GM23338 (cell line): ENCODE measurements at regions not wholly inside any gene's neighbourhood (a gene's known extent, or its start where the extent isn't known, plus 50 kb on each side); places are given as distances from the start of the nearest gene placed in this dataset.

Experiments
- ATAC-seq: fragments of 200-7000 bp; cut with Tn5 transposase; 3 replicates; pipeline ENCODE4 v1.9.1; 2020
- DNase-seq: peaks from one replicate; pipeline ENCODE4 v3.0.0-alpha.2; 2015; ENCODE audit warnings: low spot score
- H2AFZ ChIP-seq: fragments of 200-600 bp; sonication (generic); 2 replicates; pipeline ENCODE4 v1.8.0; 2016; ENCODE audit warnings: antibody characterized with exemption, mild to moderate bottlenecking, moderate library complexity
- H3F3A ChIP-seq: fragments of 200-600 bp; sonication (generic); replicated peaks from 2 replicates; pipeline ENCODE4 v1.8.0; 2017; ENCODE audit warnings: antibody characterized with exemption, mixed run types, low read depth
- H3K27ac ChIP-seq: fragments of 200-600 bp; sonication (generic); 2 replicates; pipeline ENCODE4 v1.6.1; 2016; ENCODE audit warnings: low read depth
- H3K27me3 ChIP-seq: fragments of 200-600 bp; sonication (generic); 2 replicates; pipeline ENCODE4 v1.8.0; 2016; ENCODE audit warnings: mild to moderate bottlenecking, mixed run types, moderate library complexity; ENCODE audit not compliant: insufficient read depth
- H3K36me3 ChIP-seq: fragments of 200-600 bp; sonication (generic); 2 replicates; pipeline ENCODE4 v1.8.0; 2016; ENCODE audit warnings: mild to moderate bottlenecking; ENCODE audit not compliant: insufficient read depth
- H3K4me1 ChIP-seq: fragments of 200-600 bp; sonication (generic); 2 replicates; pipeline ENCODE4 v1.8.0; 2016; ENCODE audit warnings: mild to moderate bottlenecking, moderate library complexity; ENCODE audit not compliant: insufficient read depth
- H3K4me2 ChIP-seq: fragments of 200-600 bp; sonication (generic); 2 replicates; pipeline ENCODE4 v1.7.1; 2017; ENCODE audit warnings: mixed run types
- H3K4me3 ChIP-seq: fragments of 200-600 bp; sonication (generic); 2 replicates; pipeline ENCODE4 v1.6.1; 2016; ENCODE audit warnings: mixed run types
- H3K79me2 ChIP-seq: fragments of 200-600 bp; sonication (generic); replicated peaks from 2 replicates; pipeline ENCODE4 v1.8.0; 2017; ENCODE audit warnings: mild to moderate bottlenecking; ENCODE audit not compliant: insufficient read depth
- H3K9me2 ChIP-seq: fragments of 200-600 bp; sonication (generic); 2 replicates; pipeline ENCODE4 v1.8.0; 2017; ENCODE audit not compliant: insufficient read depth
- H4K20me1 ChIP-seq: fragments of 200-600 bp; sonication (generic); replicated peaks from 2 replicates; pipeline ENCODE4 v1.8.0; 2017; ENCODE audit warnings: mild to moderate bottlenecking; ENCODE audit not compliant: insufficient read depth
- H3K27ac Mint-ChIP-seq: 2 replicates; pipeline ENCODE4 v1.8.0; 2020; ENCODE audit warnings: inconsistent platforms, mild to moderate bottlenecking, moderate library complexity, mixed read lengths
- H3K27me3 Mint-ChIP-seq: 3 replicates; pipeline ENCODE4 v1.8.0; 2022; ENCODE audit warnings: low read depth, mild to moderate bottlenecking, moderate library complexity, mixed read lengths, inconsistent platforms; ENCODE audit not compliant: insufficient read depth, poor library complexity
- H3K36me3 Mint-ChIP-seq: 3 replicates; pipeline ENCODE4 v1.8.0; 2021; ENCODE audit warnings: low read depth, mild to moderate bottlenecking, inconsistent platforms, moderate library complexity, mixed read lengths
- H3K4me1 Mint-ChIP-seq: 3 replicates; pipeline ENCODE4 v1.8.0; 2020; ENCODE audit warnings: mild to moderate bottlenecking, inconsistent platforms, mixed read lengths
- H3K4me3 Mint-ChIP-seq: 3 replicates; pipeline ENCODE4 v1.8.0; 2021; ENCODE audit warnings: moderate library complexity, mild to moderate bottlenecking, inconsistent platforms, mixed read lengths
- H3K9me3 Mint-ChIP-seq: 3 replicates; pipeline ENCODE4 v1.8.0; 2020; ENCODE audit warnings: moderate library complexity, mild to moderate bottlenecking, inconsistent platforms, mixed read lengths
- CREB1 ChIP-seq: fragments of 250-450 bp; sonication (Bioruptor Pico); IDR thresholded peaks from 2 replicates; pipeline ENCODE4 v1.5.0; 2020; ENCODE audit warnings: low read depth, mild to moderate bottlenecking, moderate library complexity
- CTCF ChIP-seq, 2 experiments: fragments of 200-600 bp in 1 of 2; sonication (generic) in 1 of 2; conservative IDR thresholded peaks; 2 replicates each; pipeline versions ENCODE4 v1.5.1 to v1.6.1; 2016 to 2017; ENCODE audit warnings: antibody characterized with exemption in 2 of 2, low read depth in 2 of 2, mild to moderate bottlenecking in 2 of 2, moderate library complexity in 1 of 2
- EZH2 ChIP-seq: fragments of 200-600 bp; sonication (generic); IDR thresholded peaks from one replicate; pipeline ENCODE4 v1.8.0; 2017; ENCODE audit warnings: antibody characterized with exemption, mild to moderate bottlenecking, low read depth; ENCODE audit not compliant: unreplicated experiment
- EZH2phosphoT487 ChIP-seq: fragments of 200-600 bp; sonication (generic); IDR thresholded peaks from one replicate; pipeline ENCODE4 v1.8.1; 2018; ENCODE audit warnings: antibody characterized with exemption; ENCODE audit not compliant: unreplicated experiment
- JUNB ChIP-seq: IDR thresholded peaks from one replicate; pipeline ENCODE4 v1.6.1; 2016; ENCODE audit warnings: antibody characterized with exemption; ENCODE audit not compliant: unreplicated experiment
- NANOG ChIP-seq: IDR thresholded peaks from 2 replicates; pipeline ENCODE4 v1.6.1; 2016; ENCODE audit warnings: antibody characterized with exemption, borderline replicate concordance
- POLR2AphosphoS5 ChIP-seq: IDR thresholded peaks from 2 replicates; pipeline ENCODE4 v1.6.1; 2016; ENCODE audit warnings: antibody characterized with exemption, low read depth
- REST ChIP-seq: IDR thresholded peaks from one replicate; pipeline ENCODE4 v1.6.1; 2018; ENCODE audit warnings: antibody characterized with exemption; ENCODE audit not compliant: unreplicated experiment
- STAT1 ChIP-seq: IDR thresholded peaks from one replicate; pipeline ENCODE4 v1.6.1; 2016; ENCODE audit warnings: antibody characterized with exemption; ENCODE audit not compliant: unreplicated experiment
- ZNF114 ChIP-seq: fragments of 250-450 bp; sonication (Bioruptor Pico); IDR thresholded peaks from 2 replicates; pipeline ENCODE4 v1.5.0; 2020; ENCODE audit warnings: mild to moderate bottlenecking, moderate library complexity
- ZNF331 ChIP-seq: fragments of 250-450 bp; sonication (Bioruptor Pico); IDR thresholded peaks from 2 replicates; pipeline ENCODE4 v1.5.0; 2020; ENCODE audit warnings: low read depth, mild to moderate bottlenecking, moderate library complexity
- TF ChIP-seq, protein P1 (sequence below): IDR thresholded peaks from 2 replicates; pipeline ENCODE4 v1.6.1; 2016; ENCODE audit warnings: antibody characterized with exemption
- TF ChIP-seq, protein P2 (sequence below): fragments of 250-450 bp; sonication (Bioruptor Pico); IDR thresholded peaks from 2 replicates; pipeline ENCODE4 v1.5.0; 2020; ENCODE audit warnings: mild to moderate bottlenecking, moderate library complexity

GRCh38 chr1:199724049-199724448, 303.5 kb upstream of the NR5A2 start:
- no peak overlapping the region for H3K27ac ChIP-seq
- H3K4me2 ChIP-seq, result no peak overlapping the region
- no peaks in the 10 kb centered on the region for H3K4me1 ChIP-seq
- H3K79me2 ChIP-seq, result no peaks in the 10 kb centered on the region
- H3K36me3 ChIP-seq, result no peaks in the 10 kb centered on the region
- no peaks in the 10 kb centered on the region for H3F3A ChIP-seq
- no peaks in the 10 kb centered on the region for H3K27me3 Mint-ChIP-seq
- H3K9me2 ChIP-seq, result no peaks in the 10 kb centered on the region
- no peak overlapping the region for H3K4me3 Mint-ChIP-seq
- ATAC-seq (no peak), DNase-seq (no peak)
- peaks cover 11% of the 10 kb centered on the region for H3K4me1 Mint-ChIP-seq
- TF ChIP-seq EZH2phosphoT487 (no peak), CREB1 (CRISPR knock-in tag) (no peak), EZH2 (no peak), JUNB (no peak), ZNF114 (CRISPR knock-in tag) (no peak), NANOG (no peak), CTCF (conservative IDR thresholded peaks at IDR 0.05; ENCODE audit: low read depth in 2 of 2) (no peak), POLR2AphosphoS5 (no peak), ZNF331 (CRISPR knock-in tag) (no peak), REST (no peak), STAT1 (no peak)
- TF ChIP-seq, protein P1, sequence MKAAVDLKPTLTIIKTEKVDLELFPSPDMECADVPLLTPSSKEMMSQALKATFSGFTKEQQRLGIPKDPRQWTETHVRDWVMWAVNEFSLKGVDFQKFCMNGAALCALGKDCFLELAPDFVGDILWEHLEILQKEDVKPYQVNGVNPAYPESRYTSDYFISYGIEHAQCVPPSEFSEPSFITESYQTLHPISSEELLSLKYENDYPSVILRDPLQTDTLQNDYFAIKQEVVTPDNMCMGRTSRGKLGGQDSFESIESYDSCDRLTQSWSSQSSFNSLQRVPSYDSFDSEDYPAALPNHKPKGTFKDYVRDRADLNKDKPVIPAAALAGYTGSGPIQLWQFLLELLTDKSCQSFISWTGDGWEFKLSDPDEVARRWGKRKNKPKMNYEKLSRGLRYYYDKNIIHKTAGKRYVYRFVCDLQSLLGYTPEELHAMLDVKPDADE, result no peak
- TF ChIP-seq, protein P2, sequence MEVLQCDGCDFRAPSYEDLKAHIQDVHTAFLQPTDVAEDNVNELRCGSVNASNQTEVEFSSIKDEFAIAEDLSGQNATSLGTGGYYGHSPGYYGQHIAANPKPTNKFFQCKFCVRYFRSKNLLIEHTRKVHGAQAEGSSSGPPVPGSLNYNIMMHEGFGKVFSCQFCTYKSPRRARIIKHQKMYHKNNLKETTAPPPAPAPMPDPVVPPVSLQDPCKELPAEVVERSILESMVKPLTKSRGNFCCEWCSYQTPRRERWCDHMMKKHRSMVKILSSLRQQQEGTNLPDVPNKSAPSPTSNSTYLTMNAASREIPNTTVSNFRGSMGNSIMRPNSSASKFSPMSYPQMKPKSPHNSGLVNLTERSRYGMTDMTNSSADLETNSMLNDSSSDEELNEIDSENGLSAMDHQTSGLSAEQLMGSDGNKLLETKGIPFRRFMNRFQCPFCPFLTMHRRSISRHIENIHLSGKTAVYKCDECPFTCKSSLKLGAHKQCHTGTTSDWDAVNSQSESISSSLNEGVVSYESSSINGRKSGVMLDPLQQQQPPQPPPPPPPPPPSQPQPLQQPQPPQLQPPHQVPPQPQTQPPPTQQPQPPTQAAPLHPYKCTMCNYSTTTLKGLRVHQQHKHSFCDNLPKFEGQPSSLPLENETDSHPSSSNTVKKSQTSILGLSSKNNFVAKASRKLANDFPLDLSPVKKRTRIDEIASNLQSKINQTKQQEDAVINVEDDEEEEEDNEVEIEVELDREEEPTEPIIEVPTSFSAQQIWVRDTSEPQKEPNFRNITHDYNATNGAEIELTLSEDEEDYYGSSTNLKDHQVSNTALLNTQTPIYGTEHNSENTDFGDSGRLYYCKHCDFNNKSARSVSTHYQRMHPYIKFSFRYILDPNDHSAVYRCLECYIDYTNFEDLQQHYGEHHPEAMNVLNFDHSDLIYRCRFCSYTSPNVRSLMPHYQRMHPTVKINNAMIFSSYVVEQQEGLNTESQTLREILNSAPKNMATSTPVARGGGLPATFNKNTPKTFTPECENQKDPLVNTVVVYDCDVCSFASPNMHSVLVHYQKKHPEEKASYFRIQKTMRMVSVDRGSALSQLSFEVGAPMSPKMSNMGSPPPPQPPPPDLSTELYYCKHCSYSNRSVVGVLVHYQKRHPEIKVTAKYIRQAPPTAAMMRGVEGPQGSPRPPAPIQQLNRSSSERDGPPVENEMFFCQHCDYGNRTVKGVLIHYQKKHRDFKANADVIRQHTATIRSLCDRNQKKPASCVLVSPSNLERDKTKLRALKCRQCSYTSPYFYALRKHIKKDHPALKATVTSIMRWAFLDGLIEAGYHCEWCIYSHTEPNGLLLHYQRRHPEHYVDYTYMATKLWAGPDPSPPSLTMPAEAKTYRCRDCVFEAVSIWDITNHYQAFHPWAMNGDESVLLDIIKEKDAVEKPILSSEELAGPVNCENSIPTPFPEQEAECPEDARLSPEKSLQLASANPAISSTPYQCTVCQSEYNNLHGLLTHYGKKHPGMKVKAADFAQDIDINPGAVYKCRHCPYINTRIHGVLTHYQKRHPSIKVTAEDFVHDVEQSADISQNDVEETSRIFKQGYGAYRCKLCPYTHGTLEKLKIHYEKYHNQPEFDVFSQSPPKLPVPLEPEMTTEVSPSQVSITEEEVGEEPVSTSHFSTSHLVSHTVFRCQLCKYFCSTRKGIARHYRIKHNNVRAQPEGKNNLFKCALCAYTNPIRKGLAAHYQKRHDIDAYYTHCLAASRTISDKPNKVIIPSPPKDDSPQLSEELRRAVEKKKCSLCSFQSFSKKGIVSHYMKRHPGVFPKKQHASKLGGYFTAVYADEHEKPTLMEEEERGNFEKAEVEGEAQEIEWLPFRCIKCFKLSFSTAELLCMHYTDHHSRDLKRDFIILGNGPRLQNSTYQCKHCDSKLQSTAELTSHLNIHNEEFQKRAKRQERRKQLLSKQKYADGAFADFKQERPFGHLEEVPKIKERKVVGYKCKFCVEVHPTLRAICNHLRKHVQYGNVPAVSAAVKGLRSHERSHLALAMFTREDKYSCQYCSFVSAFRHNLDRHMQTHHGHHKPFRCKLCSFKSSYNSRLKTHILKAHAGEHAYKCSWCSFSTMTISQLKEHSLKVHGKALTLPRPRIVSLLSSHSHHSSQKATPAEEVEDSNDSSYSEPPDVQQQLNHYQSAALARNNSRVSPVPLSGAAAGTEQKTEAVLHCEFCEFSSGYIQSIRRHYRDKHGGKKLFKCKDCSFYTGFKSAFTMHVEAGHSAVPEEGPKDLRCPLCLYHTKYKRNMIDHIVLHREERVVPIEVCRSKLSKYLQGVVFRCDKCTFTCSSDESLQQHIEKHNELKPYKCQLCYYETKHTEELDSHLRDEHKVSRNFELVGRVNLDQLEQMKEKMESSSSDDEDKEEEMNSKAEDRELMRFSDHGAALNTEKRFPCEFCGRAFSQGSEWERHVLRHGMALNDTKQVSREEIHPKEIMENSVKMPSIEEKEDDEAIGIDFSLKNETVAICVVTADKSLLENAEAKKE (CRISPR knock-in tag), result no peak
- H2AFZ ChIP-seq, result no peak overlapping the region
- no peak overlapping the region; the same call in 1 of the 2 replicates for H3K27ac Mint-ChIP-seq
- H3K4me3 ChIP-seq, result no peak overlapping the region
- no peaks in the 10 kb centered on the region for H4K20me1 ChIP-seq
- no peaks in the 10 kb centered on the region for H3K27me3 ChIP-seq
- H3K36me3 Mint-ChIP-seq, result no peaks in the 10 kb centered on the region
- H3K9me3 Mint-ChIP-seq, result no peaks in the 10 kb centered on the region
